Transverse colon (tissue), 4 donors: ENCODE measurements at regions not wholly inside any gene's neighbourhood (a gene's known extent, or its start where the extent isn't known, plus 50 kb on each side); places are given as distances from the start of the nearest gene placed in this dataset.

ENCODE experiments used
- DNase-seq: peaks from one replicate; pipeline ENCODE4 v3.0.0-alpha.2; 2019
- H3K27ac ChIP-seq, 4 donors: fragments of 200-600 bp; sonication (generic); 2 replicates each; pipeline ENCODE4 v1.5.1; 2016 to 2018; ENCODE audit warnings: inconsistent platforms in 4 of 4
- H3K27me3 ChIP-seq: fragments of 200-600 bp; sonication (generic); 2 replicates; pipeline ENCODE4 v1.5.1; 2017; ENCODE audit warnings: inconsistent platforms
- H3K36me3 ChIP-seq, 4 donors: fragments of 200-600 bp; sonication (generic); 2 replicates each; pipeline ENCODE4 v1.5.1; 2017 to 2019; ENCODE audit warnings: inconsistent platforms in 4 of 4
- H3K4me1 ChIP-seq, 4 donors: fragments of 200-600 bp; sonication (generic); 2 replicates each; pipeline ENCODE4 v1.5.1; 2017 to 2020; ENCODE audit warnings: inconsistent platforms in 4 of 4
- H3K4me3 ChIP-seq, 4 donors: fragments of 200-600 bp; sonication (generic); 1 replicate in 1 of 4; 2 replicates in 3 of 4; pipeline versions ENCODE4 v1.5.1 to v1.6.1; 2017 to 2019; ENCODE audit warnings: inconsistent platforms in 4 of 4
- H3K9me3 ChIP-seq, 2 donors: fragments of 200-600 bp; sonication (generic); 2 replicates each; pipeline ENCODE4 v1.5.1; 2017 to 2019; ENCODE audit warnings: inconsistent platforms in 2 of 2
- CTCF ChIP-seq, 5 experiments: fragments of 200-600 bp in 3 of 5; fragments of 450-650 bp in 2 of 5; sonication (generic) in 3 of 5; IDR thresholded peaks; 1 replicate in 2 of 5; 2 replicates in 3 of 5; pipeline ENCODE4 v1.5.1; 2016 to 2017; ENCODE audit warnings: antibody characterized with exemption in 5 of 5, inconsistent platforms in 3 of 5, mild to moderate bottlenecking in 2 of 5, moderate library complexity in 1 of 5
- EP300 ChIP-seq: sonication (generic); formaldehyde crosslinking; IDR thresholded peaks from one replicate; pipeline ENCODE4 v1.6.1; 2017; ENCODE audit warnings: antibody characterized with exemption, low read depth
- POLR2A ChIP-seq: fragments of 450-650 bp; IDR thresholded peaks from one replicate; pipeline ENCODE4 v1.6.1; 2016; ENCODE audit warnings: antibody characterized with exemption, mild to moderate bottlenecking, moderate library complexity
- POLR2AphosphoS5 ChIP-seq, 3 donors: sonication (generic); formaldehyde crosslinking; IDR thresholded peaks; one replicate each; pipeline ENCODE4 v1.6.1; 2016; ENCODE audit warnings: antibody characterized with exemption in 3 of 3
- WGBS, 2 donors: methylation state at CpG; one replicate each; pipeline ENCODE4 v1.1.5; 2018; ENCODE audit warnings: low coverage in 1 of 2; 5-methylcytosine and 5-hydroxymethylcytosine counted together
- in situ Hi-C, 4 donors: fragments of 200-750 bp; cut with MboI; loops; one replicate each; pipeline versions ENCODE4 v1.15.0 to v1.15.1; 2017; ENCODE audit warnings: low sequenced_read_pairs in 3 of 4, low pct_ligation_motif_present in 1 of 4, low pct_unique_long_range_greater_than_20kb in 1 of 4
- intact Hi-C: fragments of 100-400 bp; cut with DNase I; formaldehyde crosslinking; loops from one replicate; pipeline ENCODE4 v1.15.1; 2023; ENCODE audit warnings: low total_unique reads

GRCh38 chr2:121818546-121818945, 63.1 kb downstream of the TSN start:
- intact Hi-C loops, result no loop called here
- no peak for DNase-seq
- WGBS, 2 donors, result 75% methylated on average over 1 of the region's 1 CpG; no CpG with 5 or more reads in 1 of the 2 donors
- no peak overlapping the region for H3K4me3 ChIP-seq
- no peak overlapping the region for H3K27ac ChIP-seq
- H3K36me3 ChIP-seq, result no peaks in the 10 kb centered on the region
- H3K4me1 ChIP-seq, result no peaks in the 10 kb centered on the region
- in situ Hi-C loops, result no loop called here
- TF ChIP-seq EP300 (no peak), CTCF (IDR thresholded peaks at IDR 0.05) (no peak), POLR2AphosphoS5 (IDR thresholded peaks at IDR 0.05) (no peak), POLR2A (no peak)
- H3K9me3 ChIP-seq, result peaks cover 0 to 5% of the 10 kb centered on the region in 2 donors
- no peaks in the 10 kb centered on the region for H3K27me3 ChIP-seq

GRCh38 chr2:121819846-121820245, 64.4 kb downstream of the TSN start:
- Histone ChIP-seq H3K9me3 (peaks cover 0 to 5% of the 10 kb centered on the region in 2 donors), H3K27me3 (no peaks in the 10 kb centered on the region), H3K4me3 (no peak overlapping the region), H3K4me1 (peaks cover 0 to 2% (median under 1%) of the 10 kb centered on the region in 4 donors), H3K27ac (no peak overlapping the region), H3K36me3 (no peaks in the 10 kb centered on the region)
- in situ Hi-C loops, result no loop called here
- DNase-seq, result no peak
- no peak for TF ChIP-seq POLR2A
- no peak for TF ChIP-seq POLR2AphosphoS5 (IDR thresholded peaks at IDR 0.05)
- TF ChIP-seq EP300, result no peak
- no peak for TF ChIP-seq CTCF (IDR thresholded peaks at IDR 0.05)
- WGBS, 2 donors, result 47% methylated on average over 6 of the region's 6 CpGs; no CpG with 5 or more reads in 1 of the 2 donors
- intact Hi-C loops, result no loop called here

GRCh38 chr2:121821476-121822158, 66.2 kb downstream of the TSN start:
- H3K27me3 ChIP-seq, result no peaks in the 10 kb centered on the region
- peaks cover 0 to 7% (median 2%) of the 10 kb centered on the region in 4 donors for H3K4me1 ChIP-seq
- no peak overlapping the region for H3K27ac ChIP-seq
- DNase-seq, result no peak
- TF ChIP-seq CTCF (IDR thresholded peaks at IDR 0.05) (no peak), POLR2A (no peak), POLR2AphosphoS5 (IDR thresholded peaks at IDR 0.05) (no peak), EP300 (no peak)
- WGBS, 2 donors, result 86 to 100% methylated on average over 1 to 6 of the region's 6 CpGs
- peaks cover 0 to 5% of the 10 kb centered on the region in 2 donors for H3K9me3 ChIP-seq
- H3K36me3 ChIP-seq, result no peaks in the 10 kb centered on the region
- in situ Hi-C loops, result no loop called here
- intact Hi-C loops, result no loop called here
- H3K4me3 ChIP-seq, result no peak overlapping the region

- Histone ChIP-seq H3K27me3 (no peaks in the 10 kb centered on the region), H3K9me3 (peaks cover 0 to 5% of the 10 kb centered on the region in 2 donors), H3K4me1 (peaks cover 0 to 7% (median 2%) of the 10 kb centered on the region in 4 donors), H3K27ac (no peak overlapping the region), H3K36me3 (no peaks in the 10 kb centered on the region), H3K4me3 (no peak overlapping the region)
- WGBS, 2 donors, result 72 to 87% methylated on average over 3 to 4 of the region's 4 CpGs
- in situ Hi-C loops (no loop called here), intact Hi-C loops (no loop called here)
- DNase-seq, result no peak
- TF ChIP-seq POLR2AphosphoS5 (IDR thresholded peaks at IDR 0.05) (no peak), EP300 (no peak), CTCF (IDR thresholded peaks at IDR 0.05) (no peak), POLR2A (no peak)
Observed at GRCh38 chr2:121824264-121824663, 68.8 kb downstream of the TSN start.
